Stomach (tissue), 8 donors: ENCODE measurements at regions not wholly inside any gene's neighbourhood (a gene's known extent, or its start where the extent isn't known, plus 50 kb on each side); places are given as distances from the start of the nearest gene placed in this dataset.
A peak's percentile ranks its signal among the peaks of the same experiment; 100 is the strongest.

Experiments used
- DNase-seq, 2 donors: peaks; one replicate each; pipeline versions ENCODE4 v3.0.0 to v3.0.0-alpha.2; 2013 to 2019
- H3K27ac ChIP-seq, 5 donors: fragments of 200-600 bp in 4 of 5; sonication (generic) in 4 of 5; one replicate each; pipeline ENCODE4 v1.5.1; 2013 to 2019; ENCODE audit warnings: mild to moderate bottlenecking in 1 of 5, moderate library complexity in 1 of 5
- H3K27me3 ChIP-seq, 3 donors: fragments of 200-600 bp; sonication (generic); one replicate each; pipeline ENCODE4 v1.5.1; 2017 to 2019; ENCODE audit warnings: mixed run types in 1 of 3
- H3K36me3 ChIP-seq, 4 donors: fragments of 200-600 bp; sonication (generic); 1 replicate in 3 of 4; 2 replicates in 1 of 4; pipeline ENCODE4 v1.5.1; 2016 to 2019
- H3K4me1 ChIP-seq, 4 donors: fragments of 200-600 bp; sonication (generic); one replicate each; pipeline ENCODE4 v1.5.1; 2016 to 2019
- H3K4me3 ChIP-seq, 4 donors: fragments of 200-600 bp; sonication (generic) in 3 of 4; one replicate each; pipeline ENCODE4 v1.5.1; 2016 to 2019; ENCODE audit warnings: mild to moderate bottlenecking in 1 of 4
- H3K9me3 ChIP-seq, 4 donors: fragments of 200-600 bp; sonication (generic); one replicate each; pipeline ENCODE4 v1.5.1; 2016 to 2019
- CTCF ChIP-seq, 7 experiments: fragments of 450-650 bp in 4 of 7; fragments of 200-600 bp in 3 of 7; sonication (generic) in 3 of 7; IDR thresholded peaks; one replicate each; pipeline ENCODE4 v1.5.1; 2016 to 2019; ENCODE audit warnings: antibody characterized with exemption in 7 of 7, control low read depth in 2 of 7, mild to moderate bottlenecking in 1 of 7
- EP300 ChIP-seq: sonication (generic); formaldehyde crosslinking; IDR thresholded peaks from one replicate; pipeline ENCODE4 v1.6.1; 2017; ENCODE audit warnings: antibody characterized with exemption
- POLR2A ChIP-seq, 4 donors: fragments of 450-650 bp; IDR thresholded peaks; one replicate each; pipeline ENCODE4 v1.6.1; 2016; ENCODE audit warnings: antibody characterized with exemption in 4 of 4, control low read depth in 2 of 4, mild to moderate bottlenecking in 1 of 4, moderate library complexity in 1 of 4
- POLR2AphosphoS5 ChIP-seq, 3 donors: sonication (generic); formaldehyde crosslinking; IDR thresholded peaks; one replicate each; pipeline ENCODE4 v1.6.1; 2016; ENCODE audit warnings: antibody characterized with exemption in 3 of 3
- WGBS, 5 donors: extraction: QIAGEN DNeasy Blood & Tissue Kit in 3 of 5; methylation state at CpG; one replicate each; pipeline versions ENCODE4 v1.1.5 to v1.1.7; 2013 to 2018; 5-methylcytosine and 5-hydroxymethylcytosine counted together
- intact Hi-C: fragments of 100-400 bp; cut with DNase I; formaldehyde crosslinking; loops from one replicate; pipeline ENCODE4 v1.15.1; 2023; ENCODE audit warnings: low total_unique reads
- donor health status: healthy with polysubstance abuse.
- donor health status: Bipolar disorder and iron deficiency.
- donor health status: healthy.

- WGBS, 5 donors: 83 to 93% (median 88%) methylated on average over 3 of the region's 3 CpGs
- Histone ChIP-seq H3K36me3 (no peaks in the 10 kb centered on the region), H3K27ac (no peak overlapping the region), H3K4me1 (peaks cover 0 to 10% (median 5%) of the 10 kb centered on the region in 4 donors), H3K9me3 (peaks cover 0 to 7% (median 0%) of the 10 kb centered on the region in 4 donors), H3K27me3 (peaks cover 0 to 13% (median 0%) of the 10 kb centered on the region in 3 donors), H3K4me3 (no peak overlapping the region)
- intact Hi-C loops: no loop called here
- no peak for DNase-seq
- no peak for TF ChIP-seq POLR2A (IDR thresholded peaks at IDR 0.05)
Observed at GRCh38 chr11:69397732-69398131, 83.7 kb upstream of the LINC01488 start.

- intact Hi-C loops: no loop called here
- H3K4me1 ChIP-seq: peaks cover 0 to 10% (median 5%) of the 10 kb centered on the region in 4 donors
- no peak overlapping the region for H3K4me3 ChIP-seq
- peaks cover 0 to 5% (median 0%) of the 10 kb centered on the region in 3 donors for H3K27me3 ChIP-seq
- TF ChIP-seq POLR2A (IDR thresholded peaks at IDR 0.05) (no peak), CTCF (IDR thresholded peaks at IDR 0.05) (no peak), POLR2AphosphoS5 (IDR thresholded peaks at IDR 0.05) (no peak), EP300 (no peak)
- H3K36me3 ChIP-seq: no peaks in the 10 kb centered on the region
- H3K9me3 ChIP-seq: peaks cover 0 to 10% (median 0%) of the 10 kb centered on the region in 4 donors
- 60 to 75% (median 70%) methylated on average over 24 to 28 of the region's 28 CpGs for WGBS, 5 donors
- H3K27ac ChIP-seq: no peak overlapping the region
- DNase-seq: peak in 1 of 2 donors; percentile 74
Observed at GRCh38 chr11:69398529-69399492, 82.7 kb upstream of the LINC01488 start.

DNA sequence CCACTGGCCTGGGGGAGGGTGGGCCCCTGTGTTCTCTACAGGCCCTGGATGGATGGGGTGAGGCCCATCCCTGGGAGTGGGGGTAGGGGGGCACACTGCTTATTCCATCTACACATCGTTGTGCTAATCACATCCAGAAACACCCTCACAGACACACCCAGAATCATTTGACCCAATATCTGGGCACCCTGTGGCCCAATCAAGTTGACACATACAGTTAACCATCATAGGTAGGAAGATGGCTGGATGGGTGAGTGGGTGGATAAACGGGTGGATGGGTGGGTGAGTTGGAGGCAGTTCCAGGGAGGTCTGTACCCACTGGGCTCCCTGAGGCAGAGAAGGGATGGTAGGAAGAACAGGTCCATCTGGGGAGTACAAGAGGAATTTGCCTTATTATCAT lies 81.3 kb upstream of the LINC01488 start:
- no peaks in the 10 kb centered on the region for H3K36me3 ChIP-seq
- peaks cover 0 to 10% (median 5%) of the 10 kb centered on the region in 4 donors for H3K4me1 ChIP-seq
- DNase-seq: no peak
- no peak overlapping the region for H3K4me3 ChIP-seq
- H3K27ac ChIP-seq: no peak overlapping the region
- TF ChIP-seq POLR2A (IDR thresholded peaks at IDR 0.05) (no peak), POLR2AphosphoS5 (IDR thresholded peaks at IDR 0.05) (no peak), EP300 (no peak), CTCF (IDR thresholded peaks at IDR 0.05) (no peak)
- H3K27me3 ChIP-seq: no peaks in the 10 kb centered on the region
- H3K9me3 ChIP-seq: peaks cover 0 to 10% (median 0%) of the 10 kb centered on the region in 4 donors
- WGBS, 5 donors: 82 to 89% (median 84%) methylated on average over 2 of the region's 2 CpGs
- intact Hi-C loops: no loop called here

GRCh38 chr11:69400771-69401590 lies 80.5 kb upstream of the LINC01488 start:
- no peak for TF ChIP-seq EP300
- no peak for TF ChIP-seq POLR2A (IDR thresholded peaks at IDR 0.05)
- DNase-seq: no peak
- WGBS, 5 donors: 84 to 89% (median 86%) methylated on average over 14 to 22 of the region's 22 CpGs
- peaks cover 0 to 10% (median 0%) of the 10 kb centered on the region in 4 donors for H3K9me3 ChIP-seq
- H3K36me3 ChIP-seq: no peaks in the 10 kb centered on the region
- no peak overlapping the region for H3K4me3 ChIP-seq
- intact Hi-C loops: no loop called here
- H3K4me1 ChIP-seq: peaks cover 0 to 10% (median 5%) of the 10 kb centered on the region in 4 donors
- H3K27ac ChIP-seq: no peak overlapping the region
- no peaks in the 10 kb centered on the region for H3K27me3 ChIP-seq

DNA sequence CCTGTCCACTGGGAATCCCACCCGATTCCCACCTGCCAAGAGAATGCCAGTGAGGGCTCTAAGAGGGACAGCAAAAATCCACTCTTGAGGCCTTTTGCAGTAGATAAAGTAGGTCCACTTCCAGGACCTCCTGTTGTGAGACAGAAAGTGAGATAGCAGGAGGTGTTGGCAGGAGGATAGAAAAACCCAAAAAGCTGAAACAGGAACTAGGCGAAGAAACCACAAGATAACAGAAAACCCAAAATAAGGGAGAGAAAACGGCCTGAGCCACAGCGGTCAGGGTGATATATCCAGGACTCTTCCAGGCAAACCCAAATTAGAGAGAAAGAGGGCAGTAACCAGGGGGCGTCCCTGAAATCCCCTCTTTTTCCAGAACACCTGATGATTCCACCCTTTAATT lies 79.7 kb upstream of the LINC01488 start:
- Histone ChIP-seq H3K9me3 (peaks cover 0 to 10% (median 0%) of the 10 kb centered on the region in 4 donors), H3K4me3 (no peak overlapping the region), H3K36me3 (no peaks in the 10 kb centered on the region), H3K4me1 (peaks cover 0 to 10% (median 5%) of the 10 kb centered on the region in 4 donors), H3K27me3 (no peaks in the 10 kb centered on the region), H3K27ac (no peak overlapping the region)
- TF ChIP-seq POLR2AphosphoS5 (IDR thresholded peaks at IDR 0.05): no peak
- no peak for TF ChIP-seq CTCF (IDR thresholded peaks at IDR 0.05)
- TF ChIP-seq POLR2A (IDR thresholded peaks at IDR 0.05): no peak
- TF ChIP-seq EP300: no peak
- 61 to 82% (median 79%) methylated on average over 5 of the region's 5 CpGs for WGBS, 5 donors
- intact Hi-C loops: no loop called here
- no peak for DNase-seq
